IMR-90 (cell line): ENCODE measurements at regions not wholly inside any gene's neighbourhood (a gene's known extent, or its start where the extent isn't known, plus 50 kb on each side); places are given as distances from the start of the nearest gene placed in this dataset.

Experiments
- ATAC-seq: fragments of 200-7000 bp; cut with Tn5 transposase; 2 replicates; pipeline ENCODE4 v1.9.1; 2020; ENCODE audit warnings: low read depth, mild to moderate bottlenecking, moderate library complexity
- BruUV-seq: library from RNA; stranded (reverse); fragments of 400-500 nt; replicated peaks from 2 replicates; lab custom pipeline; 2021; lab: Mats Ljungman, UMichigan
- CTCF ChIA-PET: fragments of 300-600 bp; formaldehyde crosslinking; extraction: SDS; loops from one replicate; lab custom pipeline; 2021; ENCODE audit warnings: antibody characterized with exemption; lab: Yijun Ruan, JAX
- POLR2A ChIA-PET: fragments of 300-600 bp; sonication (Branson Sonifier 250); formaldehyde crosslinking; loops from one replicate; lab custom pipeline; 2022; ENCODE audit warnings: antibody characterized with exemption; ENCODE audit not compliant: unreplicated experiment; lab: Charles Lee
- DNase-seq: peaks from one replicate; pipeline ENCODE4 v3.0.0; 2013
- H2AFZ ChIP-seq: replicated peaks from 2 replicates; pipeline ENCODE3; 2013; ENCODE audit warnings: low read length, mild to moderate bottlenecking; ENCODE audit not compliant: poor library complexity
- H2AK5ac ChIP-seq: 2 replicates; pipeline ENCODE4 v1.6.1; 2013; ENCODE audit warnings: low read depth, low read length, inconsistent platforms
- H2AK9ac ChIP-seq: replicated peaks from 2 replicates; pipeline ENCODE3; 2013; ENCODE audit warnings: mild to moderate bottlenecking, low read depth, low read length, moderate library complexity; ENCODE audit not compliant: poor library complexity
- H2BK120ac ChIP-seq: 2 replicates; pipeline ENCODE4 v1.6.1; 2013; ENCODE audit warnings: low read depth, low read length, inconsistent platforms
- H2BK15ac ChIP-seq: 3 replicates; pipeline ENCODE4 v1.6.1; 2013; ENCODE audit warnings: low read depth, low read length, inconsistent platforms
- H2BK20ac ChIP-seq: 2 replicates; pipeline ENCODE4 v1.6.1; 2013; ENCODE audit warnings: low read depth, mild to moderate bottlenecking, inconsistent platforms, low read length, moderate library complexity
- H2BK5ac ChIP-seq: 2 replicates; pipeline ENCODE4 v1.6.1; 2013; ENCODE audit warnings: mild to moderate bottlenecking, low read depth, low read length, inconsistent platforms; ENCODE audit not compliant: poor library complexity, severe bottlenecking
- H3K14ac ChIP-seq: replicated peaks from 2 replicates; pipeline ENCODE4 v1.6.1; 2013; ENCODE audit warnings: low read depth, low read length, inconsistent platforms
- H3K18ac ChIP-seq: 2 replicates; pipeline ENCODE4 v1.6.1; 2013; ENCODE audit warnings: low read depth, low read length, control low read depth
- H3K23ac ChIP-seq: 2 replicates; pipeline ENCODE4 v1.6.1; 2013; ENCODE audit warnings: low read depth, low read length, inconsistent platforms
- H3K27ac ChIP-seq: 2 replicates; pipeline ENCODE4 v1.5.1; 2013; ENCODE audit warnings: mild to moderate bottlenecking, control low read depth, low read length; ENCODE audit not compliant: insufficient read depth
- H3K27me3 ChIP-seq: 2 replicates; pipeline ENCODE4 v1.6.1; 2013; ENCODE audit warnings: low read length; ENCODE audit not compliant: control insufficient read depth, insufficient read depth
- H3K36me3 ChIP-seq: 2 replicates; pipeline ENCODE4 v1.6.1; 2013; ENCODE audit warnings: low read length, mixed read lengths; ENCODE audit not compliant: control insufficient read depth, insufficient read depth
- H3K4ac ChIP-seq: 2 replicates; pipeline ENCODE4 v1.6.1; 2013; ENCODE audit warnings: low read depth, low read length, inconsistent platforms
- H3K4me1 ChIP-seq: 2 replicates; pipeline ENCODE4 v1.6.1; 2013; ENCODE audit warnings: low read length, mixed read lengths; ENCODE audit not compliant: control insufficient read depth, insufficient read depth
- H3K4me2 ChIP-seq: 2 replicates; pipeline ENCODE4 v1.6.1; 2013; ENCODE audit warnings: low read depth, mild to moderate bottlenecking, control low read depth, low read length, moderate library complexity
- H3K4me3 ChIP-seq: 2 replicates; pipeline ENCODE4 v1.5.1; 2013; ENCODE audit warnings: low read depth, mild to moderate bottlenecking, control low read depth, low read length, moderate library complexity; ENCODE audit not compliant: insufficient read depth
- H3K56ac ChIP-seq: 2 replicates; pipeline ENCODE4 v1.6.1; 2013; ENCODE audit warnings: low read length, inconsistent platforms; ENCODE audit not compliant: insufficient read depth; ENCODE audit errors: extremely low read depth
- H3K79me1 ChIP-seq, 2 experiments: 2 replicates each; pipeline ENCODE4 v1.6.1; 2013; ENCODE audit warnings: low read length in 2 of 2, inconsistent platforms in 1 of 2, low read depth in 1 of 2
- H3K9ac ChIP-seq: 2 replicates; pipeline ENCODE4 v1.6.1; 2013; ENCODE audit warnings: low read depth, low read length, control low read depth
- H3K9me1 ChIP-seq: 2 replicates; pipeline ENCODE4 v1.6.1; 2013; ENCODE audit warnings: low read length, inconsistent platforms; ENCODE audit not compliant: insufficient read depth
- H3K9me3 ChIP-seq: 2 replicates; pipeline ENCODE4 v1.6.1; 2013; ENCODE audit warnings: low read length; ENCODE audit not compliant: control insufficient read depth, insufficient read depth
- H4K20me1 ChIP-seq: 2 replicates; pipeline ENCODE4 v1.6.1; 2013; ENCODE audit warnings: low read length, inconsistent platforms; ENCODE audit not compliant: insufficient read depth
- H4K5ac ChIP-seq: 2 replicates; pipeline ENCODE4 v1.6.1; 2013; ENCODE audit warnings: mild to moderate bottlenecking, low read depth, low read length, control low read depth
- H4K8ac ChIP-seq, 2 experiments: 2 replicates each; pipeline ENCODE4 v1.6.1; 2013; ENCODE audit warnings: low read depth in 2 of 2, low read length in 2 of 2, control low read depth in 1 of 2, inconsistent platforms in 1 of 2
- H4K91ac ChIP-seq: 2 replicates; pipeline ENCODE4 v1.6.1; 2013; ENCODE audit warnings: low read depth, low read length, inconsistent platforms; ENCODE audit not compliant: insufficient read depth
- BHLHE40 ChIP-seq: fragments of 150-350 bp; IDR thresholded peaks from 2 replicates; pipeline ENCODE4 v1.6.1; 2016; ENCODE audit warnings: mild to moderate bottlenecking, low read depth, low read length
- CEBPB ChIP-seq: IDR thresholded peaks from 2 replicates; pipeline ENCODE4 v1.6.1; 2012; ENCODE audit warnings: low read depth, low read length, improper control_type of control experiment
- ELK1 ChIP-seq: fragments of 150-350 bp; IDR thresholded peaks from 2 replicates; pipeline ENCODE4 v1.6.1; 2016; ENCODE audit warnings: low read depth, mild to moderate bottlenecking, low read length, moderate library complexity, borderline replicate concordance
- FOS ChIP-seq: fragments of 150-350 bp; IDR thresholded peaks from 2 replicates; pipeline ENCODE4 v1.6.1; 2016; ENCODE audit warnings: low read depth, low read length
- MAFK ChIP-seq: IDR thresholded peaks from 2 replicates; pipeline ENCODE4 v1.6.1; 2012; ENCODE audit warnings: low read depth, low read length, improper control_type of control experiment
- MAZ ChIP-seq: IDR thresholded peaks from 2 replicates; pipeline ENCODE4 v1.6.1; 2012; ENCODE audit warnings: low read depth, mild to moderate bottlenecking, low read length, improper control_type of control experiment, moderate library complexity, borderline replicate concordance
- MXI1 ChIP-seq: IDR thresholded peaks from 2 replicates; pipeline ENCODE4 v1.6.1; 2012; ENCODE audit warnings: low read depth, mild to moderate bottlenecking, low read length, moderate library complexity, borderline replicate concordance
- NFE2L2 ChIP-seq: fragments of 150-350 bp; IDR thresholded peaks from 2 replicates; pipeline ENCODE4 v1.6.1; 2016; ENCODE audit warnings: low read depth, mild to moderate bottlenecking, low read length
- POLR2A ChIP-seq: IDR thresholded peaks from 2 replicates; pipeline ENCODE4 v1.6.1; 2012; ENCODE audit warnings: mild to moderate bottlenecking, low read depth, low read length
- RAD21 ChIP-seq: IDR thresholded peaks from 2 replicates; pipeline ENCODE4 v1.6.1; 2012; ENCODE audit warnings: low read length, improper control_type of control experiment
- SMC3 ChIP-seq: fragments of 150-350 bp; IDR thresholded peaks from 2 replicates; pipeline ENCODE4 v1.6.1; 2016; ENCODE audit warnings: low read depth, mild to moderate bottlenecking, antibody characterized with exemption, low read length, moderate library complexity
- USF2 ChIP-seq: fragments of 150-350 bp; IDR thresholded peaks from 2 replicates; pipeline ENCODE4 v1.6.1; 2017; ENCODE audit warnings: mild to moderate bottlenecking, antibody characterized with exemption, low read length, low read depth
- WGBS, 2 experiments: methylation state at CpG; one replicate each; pipeline versions ENCODE4 v1.1.5 to v1.1.7; 2013; ENCODE audit warnings: missing lambda C conversion rate in 2 of 2; ENCODE audit not compliant: insufficient read length in 1 of 2; ENCODE audit errors: extremely low coverage in 2 of 2; 5-methylcytosine and 5-hydroxymethylcytosine counted together
- dilution Hi-C: fragments of 300-500 bp; cut with HindIII; formaldehyde crosslinking; loops from one replicate; pipeline ENCODE4 v1.14.3; 2018; ENCODE audit warnings: low sequenced_read_pairs; ENCODE audit not compliant: unreplicated experiment
- in situ Hi-C: fragments of 300-500 bp; cut with MboI; formaldehyde crosslinking; loops from 3 replicates; pipeline ENCODE4 v1.14.3; 2019; ENCODE audit warnings: low sequenced_read_pairs, inconsistent platforms, mixed read lengths
- intact Hi-C: fragments of 100-400 bp; cut with micrococcal nuclease; formaldehyde crosslinking; loops from 2 replicates; pipeline ENCODE4 v1.10.0; 2022
- TF ChIP-seq, protein P1 (sequence below): conservative IDR thresholded peaks from 2 replicates; pipeline ENCODE4 v1.5.1; 2012; ENCODE audit warnings: mild to moderate bottlenecking, low read depth, low read length, improper control_type of control experiment

GRCh38 chr13:72316716-72317115 lies 410.7 kb downstream of the MZT1 start:
- H2BK120ac ChIP-seq = no peak overlapping the region
- no peaks in the 10 kb centered on the region for H3K9me3 ChIP-seq
- no peaks in the 10 kb centered on the region for H3K9me1 ChIP-seq
- BruUV-seq = no TSS peak
- no peak overlapping the region for H4K8ac ChIP-seq
- H2BK15ac ChIP-seq = no peak overlapping the region
- H3K9ac ChIP-seq = no peak overlapping the region
- H3K27ac ChIP-seq = no peak overlapping the region
- ChIA-PET CTCF (no interaction called here), POLR2A (no interaction called here)
- no peak overlapping the region for H3K14ac ChIP-seq
- DNase-seq (no peak), ATAC-seq (no peak)
- H3K56ac ChIP-seq = no peak overlapping the region
- in situ Hi-C loops = no loop called here
- H3K4me3 ChIP-seq = no peak overlapping the region
- no CpG with 5 or more reads among the region's 5 CpGs for WGBS, 2 experiments
- H2BK20ac ChIP-seq = no peak overlapping the region
- H3K27me3 ChIP-seq = no peaks in the 10 kb centered on the region
- H3K18ac ChIP-seq = no peak overlapping the region
- dilution Hi-C loops = no loop called here
- intact Hi-C loops = no loop called here
- H2AK5ac ChIP-seq = no peak overlapping the region
- H2AK9ac ChIP-seq = no peak overlapping the region
- H3K4ac ChIP-seq = no peak overlapping the region
- H2BK5ac ChIP-seq = no peak overlapping the region
- no peaks in the 10 kb centered on the region for H3K36me3 ChIP-seq
- no peak overlapping the region for H2AFZ ChIP-seq
- no peaks in the 10 kb centered on the region for H4K20me1 ChIP-seq
- H4K91ac ChIP-seq = no peak overlapping the region
- TF ChIP-seq SMC3 (no peak), RAD21 (no peak), POLR2A (no peak), MXI1 (no peak), MAZ (no peak), FOS (no peak), BHLHE40 (no peak), MAFK (no peak), USF2 (no peak), NFE2L2 (no peak), ELK1 (no peak), CEBPB (no peak)
- TF ChIP-seq, protein P1, sequence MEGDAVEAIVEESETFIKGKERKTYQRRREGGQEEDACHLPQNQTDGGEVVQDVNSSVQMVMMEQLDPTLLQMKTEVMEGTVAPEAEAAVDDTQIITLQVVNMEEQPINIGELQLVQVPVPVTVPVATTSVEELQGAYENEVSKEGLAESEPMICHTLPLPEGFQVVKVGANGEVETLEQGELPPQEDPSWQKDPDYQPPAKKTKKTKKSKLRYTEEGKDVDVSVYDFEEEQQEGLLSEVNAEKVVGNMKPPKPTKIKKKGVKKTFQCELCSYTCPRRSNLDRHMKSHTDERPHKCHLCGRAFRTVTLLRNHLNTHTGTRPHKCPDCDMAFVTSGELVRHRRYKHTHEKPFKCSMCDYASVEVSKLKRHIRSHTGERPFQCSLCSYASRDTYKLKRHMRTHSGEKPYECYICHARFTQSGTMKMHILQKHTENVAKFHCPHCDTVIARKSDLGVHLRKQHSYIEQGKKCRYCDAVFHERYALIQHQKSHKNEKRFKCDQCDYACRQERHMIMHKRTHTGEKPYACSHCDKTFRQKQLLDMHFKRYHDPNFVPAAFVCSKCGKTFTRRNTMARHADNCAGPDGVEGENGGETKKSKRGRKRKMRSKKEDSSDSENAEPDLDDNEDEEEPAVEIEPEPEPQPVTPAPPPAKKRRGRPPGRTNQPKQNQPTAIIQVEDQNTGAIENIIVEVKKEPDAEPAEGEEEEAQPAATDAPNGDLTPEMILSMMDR = no peak
- H3K4me2 ChIP-seq = no peak overlapping the region
- no peaks in the 10 kb centered on the region for H3K79me1 ChIP-seq
- H3K4me1 ChIP-seq = no peaks in the 10 kb centered on the region
- H3K23ac ChIP-seq = no peak overlapping the region
- no peak overlapping the region for H4K5ac ChIP-seq
